SU-DHL-6 (cell line): ENCODE measurements at regions not wholly inside any gene's neighbourhood (a gene's known extent, or its start where the extent isn't known, plus 50 kb on each side); places are given as distances from the start of the nearest gene placed in this dataset.

ENCODE experiments used
- H2AFZ ChIP-seq: fragments of 200-600 bp; sonication (generic); 2 replicates; pipeline ENCODE4 v1.6.1; 2014; ENCODE audit warnings: low read depth, mild to moderate bottlenecking, moderate library complexity, mixed read lengths, antibody characterized with exemption, low read length; ENCODE audit not compliant: severe bottlenecking
- H3F3A ChIP-seq: fragments of 200-600 bp; shearing (Covaris generic); 2 replicates; pipeline ENCODE4 v1.6.0; 2016; ENCODE audit warnings: antibody characterized with exemption, mild to moderate bottlenecking; ENCODE audit not compliant: insufficient read depth
- H3K27ac ChIP-seq: fragments of 200-600 bp; sonication (generic); 2 replicates; pipeline ENCODE4 v1.5.1; 2016; ENCODE audit warnings: low read depth, mild to moderate bottlenecking, low read length, moderate library complexity, mixed read lengths
- H3K27me3 ChIP-seq: fragments of 200-600 bp; sonication (generic), shearing (Covaris generic); 2 replicates; pipeline ENCODE4 v1.6.0; 2014; ENCODE audit warnings: mild to moderate bottlenecking, low read length
- H3K36me3 ChIP-seq: fragments of 200-600 bp; sonication (generic); 2 replicates; pipeline ENCODE4 v1.6.1; 2014; ENCODE audit warnings: mild to moderate bottlenecking, low read length, mixed read lengths
- H3K4me2 ChIP-seq: fragments of 300-600, 200-600 bp; shearing (Covaris generic), sonication (generic); 2 replicates; pipeline ENCODE4 v1.6.0; 2014; ENCODE audit warnings: low read length, low read depth, mild to moderate bottlenecking; ENCODE audit not compliant: poor library complexity, severe bottlenecking
- H3K4me3 ChIP-seq: fragments of 200-600 bp; sonication (generic); 2 replicates; pipeline ENCODE4 v1.5.1; 2014; ENCODE audit warnings: antibody characterized with exemption, low read length, mild to moderate bottlenecking, mixed read lengths; ENCODE audit not compliant: insufficient read depth, poor library complexity, severe bottlenecking
- H3K79me2 ChIP-seq: fragments of 200-600 bp; sonication (generic); 2 replicates; pipeline ENCODE4 v1.6.1; 2014; ENCODE audit warnings: mild to moderate bottlenecking, low read length, moderate library complexity; ENCODE audit not compliant: insufficient read depth
- H3K9ac ChIP-seq: fragments of 200-600 bp; sonication (generic); 2 replicates; pipeline ENCODE4 v1.7.0; 2014; ENCODE audit warnings: mild to moderate bottlenecking, low read length
- H3K9me2 ChIP-seq: fragments of 200-600 bp; sonication (generic); replicated peaks from 2 replicates; pipeline ENCODE4 v1.6.1; 2014; ENCODE audit warnings: low read length; ENCODE audit not compliant: insufficient read depth
- H3K9me3 ChIP-seq: fragments of 200-600 bp; sonication (generic); 2 replicates; pipeline ENCODE4 v1.6.1; 2014; ENCODE audit warnings: low read length, mixed read lengths; ENCODE audit not compliant: insufficient read depth
- H4K20me1 ChIP-seq: fragments of 200-600 bp; sonication (generic); 2 replicates; pipeline ENCODE4 v1.6.1; 2014; ENCODE audit warnings: low read depth, mild to moderate bottlenecking, antibody characterized with exemption, low read length, moderate library complexity, mixed read lengths
- EZH2phosphoT487 ChIP-seq: fragments of 200-600 bp; sonication (generic), shearing (Covaris generic); conservative IDR thresholded peaks from 2 replicates; pipeline ENCODE4 v1.6.1; 2018; ENCODE audit warnings: mild to moderate bottlenecking, antibody characterized with exemption, low read length, moderate library complexity, mixed read lengths
- TF ChIP-seq, protein P1 (sequence below): fragments of 200-600 bp; sonication (generic); IDR thresholded peaks from one replicate; pipeline ENCODE4 v1.5.1; 2017; ENCODE audit warnings: antibody characterized with exemption, mild to moderate bottlenecking, low read length, moderate library complexity; ENCODE audit not compliant: insufficient read depth, poor library complexity, severe bottlenecking

DNA sequence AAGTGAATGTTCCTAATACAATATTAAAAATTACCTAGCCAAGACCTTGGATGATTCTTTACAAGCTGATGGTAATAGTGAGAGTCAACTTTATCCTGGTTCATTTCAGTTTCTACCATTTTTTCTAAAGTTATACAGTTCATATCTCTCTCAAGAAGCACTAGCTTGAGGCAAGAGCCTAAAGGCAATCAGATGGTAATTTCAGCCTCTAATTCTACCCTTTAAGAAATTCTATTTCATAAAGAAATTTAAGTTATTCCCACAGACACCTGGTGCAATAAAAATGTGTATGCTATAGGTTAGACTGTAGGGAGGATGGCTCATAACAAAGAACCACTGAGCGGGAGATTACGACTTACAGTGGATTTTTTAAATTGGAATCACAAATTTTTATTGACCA, 984.2 kb upstream of the ADGRL3 start:
- H3K4me3 ChIP-seq, result no peak overlapping the region
- TF ChIP-seq, protein P1, sequence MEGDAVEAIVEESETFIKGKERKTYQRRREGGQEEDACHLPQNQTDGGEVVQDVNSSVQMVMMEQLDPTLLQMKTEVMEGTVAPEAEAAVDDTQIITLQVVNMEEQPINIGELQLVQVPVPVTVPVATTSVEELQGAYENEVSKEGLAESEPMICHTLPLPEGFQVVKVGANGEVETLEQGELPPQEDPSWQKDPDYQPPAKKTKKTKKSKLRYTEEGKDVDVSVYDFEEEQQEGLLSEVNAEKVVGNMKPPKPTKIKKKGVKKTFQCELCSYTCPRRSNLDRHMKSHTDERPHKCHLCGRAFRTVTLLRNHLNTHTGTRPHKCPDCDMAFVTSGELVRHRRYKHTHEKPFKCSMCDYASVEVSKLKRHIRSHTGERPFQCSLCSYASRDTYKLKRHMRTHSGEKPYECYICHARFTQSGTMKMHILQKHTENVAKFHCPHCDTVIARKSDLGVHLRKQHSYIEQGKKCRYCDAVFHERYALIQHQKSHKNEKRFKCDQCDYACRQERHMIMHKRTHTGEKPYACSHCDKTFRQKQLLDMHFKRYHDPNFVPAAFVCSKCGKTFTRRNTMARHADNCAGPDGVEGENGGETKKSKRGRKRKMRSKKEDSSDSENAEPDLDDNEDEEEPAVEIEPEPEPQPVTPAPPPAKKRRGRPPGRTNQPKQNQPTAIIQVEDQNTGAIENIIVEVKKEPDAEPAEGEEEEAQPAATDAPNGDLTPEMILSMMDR, result no peak
- TF ChIP-seq EZH2phosphoT487, result no peak
- no peak overlapping the region for H3K4me2 ChIP-seq
- H2AFZ ChIP-seq, result no peak overlapping the region
- no peaks in the 10 kb centered on the region for H3K9me3 ChIP-seq
- no peaks in the 10 kb centered on the region for H4K20me1 ChIP-seq
- H3K9ac ChIP-seq, result no peak overlapping the region
- no peak overlapping the region for H3K27ac ChIP-seq
- no peaks in the 10 kb centered on the region for H3K79me2 ChIP-seq
- H3K27me3 ChIP-seq, result no peaks in the 10 kb centered on the region
- no peaks in the 10 kb centered on the region for H3K9me2 ChIP-seq
- no peaks in the 10 kb centered on the region for H3F3A ChIP-seq
- no peaks in the 10 kb centered on the region for H3K36me3 ChIP-seq

- Histone ChIP-seq H3K4me2 (no peak overlapping the region), H3K27me3 (no peaks in the 10 kb centered on the region), H3K79me2 (no peaks in the 10 kb centered on the region), H3K9me3 (no peaks in the 10 kb centered on the region), H3K36me3 (no peaks in the 10 kb centered on the region), H4K20me1 (no peaks in the 10 kb centered on the region), H3K9ac (no peak overlapping the region), H3K4me3 (no peak overlapping the region), H3K9me2 (no peaks in the 10 kb centered on the region), H2AFZ (no peak overlapping the region), H3K27ac (no peak overlapping the region), H3F3A (no peaks in the 10 kb centered on the region)
- TF ChIP-seq EZH2phosphoT487, result no peak
- TF ChIP-seq, protein P1, result no peak
These were observed 983.4 kb upstream of the ADGRL3 start for GRCh38 chr4:60216752-60217151.

- no peaks in the 10 kb centered on the region for H3K79me2 ChIP-seq
- H3F3A ChIP-seq, result no peaks in the 10 kb centered on the region
- no peak overlapping the region for H3K4me2 ChIP-seq
- no peak overlapping the region for H2AFZ ChIP-seq
- no peaks in the 10 kb centered on the region for H3K9me2 ChIP-seq
- H3K4me3 ChIP-seq, result no peak overlapping the region
- TF ChIP-seq, protein P1, result no peak
- no peaks in the 10 kb centered on the region for H4K20me1 ChIP-seq
- no peaks in the 10 kb centered on the region for H3K36me3 ChIP-seq
- no peaks in the 10 kb centered on the region for H3K27me3 ChIP-seq
- H3K27ac ChIP-seq, result no peak overlapping the region
- H3K9me3 ChIP-seq, result no peaks in the 10 kb centered on the region
- H3K9ac ChIP-seq, result no peak overlapping the region
These were observed 978.3 kb upstream of the ADGRL3 start for GRCh38 chr4:60221866-60222265.
